ENCODE measurements at regions not wholly inside any gene's neighbourhood (a gene's known extent, or its start where the extent isn't known, plus 50 kb on each side); places are given as distances from the start of the nearest gene placed in this dataset.
A peak's percentile ranks its signal among the peaks of the same experiment; 100 is the strongest.

GRCh38 chr14:38090506-38090905 is 117.2 kb upstream of the SSTR1 start:
- intact Hi-C loops (cut with micrococcal nuclease): no loop called here

GRCh38 chr14:38098074-38098836 is 109.4 kb upstream of the SSTR1 start:
- Mint-ChIP-seq H3K27me3 (ENCODE audit: low read depth in 3 of 3) (no peaks in the 10 kb centered on the region), H3K4me3 (no peak overlapping the region), H3K36me3 (no peaks in the 10 kb centered on the region), H3K4me1 (no peaks in the 10 kb centered on the region), H3K27ac (no peak overlapping the region), H3K9me3 (peaks cover 10 to 29% (median 23%) of the 10 kb centered on the region in 7 donors)
- Histone ChIP-seq H3K9me3 (replicated peaks in 1 of 2; ENCODE audit: control insufficient read depth in 1 of 2, insufficient read depth in 1 of 2, low read length in 2 of 2) (peaks cover 1 to 4% of the 10 kb centered on the region in 2 donors), H3K79me2 (ENCODE audit: insufficient read depth, low read length) (no peaks in the 10 kb centered on the region), H3K36me3 (replicated peaks in 1 of 2; ENCODE audit: control insufficient read depth in 1 of 2, insufficient read depth in 2 of 2, low read length in 2 of 2) (no peaks in the 10 kb centered on the region), H3K27ac (ENCODE audit: low read depth in 1 of 2, low read length in 2 of 2) (no peak overlapping the region), H3K9ac (ENCODE audit: insufficient read depth, low read length, poor library complexity, severe bottlenecking) (no peak overlapping the region), H3K4me2 (replicated peaks; ENCODE audit: extremely low read depth, low read length, poor library complexity, severe bottlenecking) (no peak overlapping the region), H3K4me1 (ENCODE audit: control insufficient read depth in 1 of 2, insufficient read depth in 2 of 2, low read length in 2 of 2) (no peaks in the 10 kb centered on the region), H4K20me1 (ENCODE audit: insufficient read depth, low read length) (no peaks in the 10 kb centered on the region), H3K27me3 (ENCODE audit: control insufficient read depth in 2 of 2, insufficient read depth in 2 of 2, low read length in 2 of 2) (no peaks in the 10 kb centered on the region), H3K4me3 (replicated peaks in 1 of 3; ENCODE audit: low read depth in 2 of 3, low read length in 3 of 3) (no peak overlapping the region), H2AFZ (ENCODE audit: insufficient read depth, low read depth, low read length, poor library complexity, severe bottlenecking) (no peak overlapping the region)
- TF ChIP-seq CTCF (IDR thresholded peaks at IDR 0.05): no peak
- WGBS (ENCODE audit: insufficient coverage): no CpG with 5 or more reads among the region's 4 CpGs
- no peak for DNase-seq
- intact Hi-C loops (cut with micrococcal nuclease): no loop called here

More at GRCh38 chr14:38090506-38090905, 117.2 kb upstream of the SSTR1 start:
- Histone ChIP-seq H3K27me3 (ENCODE audit: control insufficient read depth in 2 of 2, insufficient read depth in 2 of 2, low read length in 2 of 2) (no peaks in the 10 kb centered on the region), H4K20me1 (ENCODE audit: insufficient read depth, low read length) (no peaks in the 10 kb centered on the region), H3K4me3 (replicated peaks in 1 of 3; ENCODE audit: low read depth in 2 of 3, low read length in 3 of 3) (no peak overlapping the region), H3K27ac (ENCODE audit: low read depth in 1 of 2, low read length in 2 of 2) (no peak overlapping the region), H3K4me1 (ENCODE audit: control insufficient read depth in 1 of 2, insufficient read depth in 2 of 2, low read length in 2 of 2) (no peaks in the 10 kb centered on the region), H3K9me3 (replicated peaks in 1 of 2; ENCODE audit: control insufficient read depth in 1 of 2, insufficient read depth in 1 of 2, low read length in 2 of 2) (peaks cover 7% of the 10 kb centered on the region in 2 donors), H3K4me2 (replicated peaks; ENCODE audit: extremely low read depth, low read length, poor library complexity, severe bottlenecking) (no peak overlapping the region), H3K9ac (ENCODE audit: insufficient read depth, low read length, poor library complexity, severe bottlenecking) (no peak overlapping the region), H3K36me3 (replicated peaks in 1 of 2; ENCODE audit: control insufficient read depth in 1 of 2, insufficient read depth in 2 of 2, low read length in 2 of 2) (no peaks in the 10 kb centered on the region), H3K79me2 (ENCODE audit: insufficient read depth, low read length) (no peaks in the 10 kb centered on the region), H2AFZ (ENCODE audit: insufficient read depth, low read depth, low read length, poor library complexity, severe bottlenecking) (no peak overlapping the region)
- Mint-ChIP-seq H3K9me3 (peaks cover 7 to 31% (median 15%) of the 10 kb centered on the region in 7 donors), H3K36me3 (no peaks in the 10 kb centered on the region), H3K4me1 (peaks cover 10% of the 10 kb centered on the region), H3K4me3 (no peak overlapping the region), H3K27ac (peak overlapping the region in 1 of 7 donors; percentile 51), H3K27me3 (ENCODE audit: low read depth in 3 of 3) (no peaks in the 10 kb centered on the region)
- WGBS (ENCODE audit: insufficient coverage): 20% methylated on average over 1 of the region's 3 CpGs
- no peak for TF ChIP-seq CTCF (IDR thresholded peaks at IDR 0.05)
- no peak for DNase-seq

All from CD14-positive monocyte (primary cell).